H9 (cell line): ENCODE measurements at regions not wholly inside any gene's neighbourhood (a gene's known extent, or its start where the extent isn't known, plus 50 kb on each side); places are given as distances from the start of the nearest gene placed in this dataset.

Source experiments
- DNase-seq: peaks from one replicate; pipeline ENCODE4 v3.0.0-alpha.2; 2017
- H2AFZ ChIP-seq: one replicate; pipeline ENCODE4 v1.6.1; 2013; ENCODE audit warnings: mild to moderate bottlenecking, low read length, control low read depth, moderate library complexity
- H2AK5ac ChIP-seq: 2 replicates; pipeline ENCODE4 v1.6.1; 2013; ENCODE audit warnings: low read length, control low read depth, mixed read lengths; ENCODE audit not compliant: insufficient read length
- H2BK120ac ChIP-seq: one replicate; pipeline ENCODE4 v1.6.1; 2013; ENCODE audit warnings: low read depth, mild to moderate bottlenecking, low read length, control low read depth, inconsistent platforms; ENCODE audit not compliant: poor library complexity, severe bottlenecking
- H2BK12ac ChIP-seq: 2 replicates; pipeline ENCODE4 v1.6.1; 2013; ENCODE audit warnings: low read length, control low read depth, mixed read lengths, low read depth; ENCODE audit not compliant: insufficient read length
- H2BK15ac ChIP-seq: 2 replicates; pipeline ENCODE4 v1.6.1; 2013; ENCODE audit warnings: low read depth, low read length, control low read depth
- H2BK20ac ChIP-seq: one replicate; pipeline ENCODE4 v1.6.1; 2013; ENCODE audit warnings: low read depth, mild to moderate bottlenecking, low read length, control low read depth, inconsistent platforms; ENCODE audit not compliant: poor library complexity, severe bottlenecking
- H2BK5ac ChIP-seq: 2 replicates; pipeline ENCODE4 v1.6.1; 2013; ENCODE audit warnings: low read length, control low read depth, mixed read lengths; ENCODE audit not compliant: insufficient read length
- H3K14ac ChIP-seq: 2 replicates; pipeline ENCODE4 v1.6.1; 2013; ENCODE audit warnings: low read length, control low read depth; ENCODE audit not compliant: insufficient read depth
- H3K18ac ChIP-seq: 2 replicates; pipeline ENCODE4 v1.6.1; 2013; ENCODE audit warnings: low read depth, mild to moderate bottlenecking, mixed read lengths, low read length, control low read depth; ENCODE audit not compliant: insufficient read length
- H3K23ac ChIP-seq: 2 replicates; pipeline ENCODE4 v1.6.1; 2013; ENCODE audit warnings: low read length, control low read depth, mixed read lengths, low read depth; ENCODE audit not compliant: insufficient read length
- H3K23me2 ChIP-seq: 2 replicates; pipeline ENCODE4 v1.6.1; 2013; ENCODE audit warnings: low read depth, mild to moderate bottlenecking, mixed read lengths, low read length, control low read depth; ENCODE audit not compliant: insufficient read length, poor library complexity, severe bottlenecking
- H3K27ac ChIP-seq: 2 replicates; pipeline ENCODE4 v1.5.1; 2013; ENCODE audit warnings: low read length, control low read depth, mixed read lengths, low read depth; ENCODE audit not compliant: insufficient read length
- H3K27me3 ChIP-seq: 2 replicates; pipeline ENCODE4 v1.6.1; 2013; ENCODE audit warnings: low read length, control low read depth, inconsistent platforms; ENCODE audit not compliant: insufficient read depth
- H3K4ac ChIP-seq: 2 replicates; pipeline ENCODE4 v1.6.1; 2013; ENCODE audit warnings: low read depth, mild to moderate bottlenecking, control low read depth, inconsistent platforms, low read length, moderate library complexity
- H3K4me1 ChIP-seq: 2 replicates; pipeline ENCODE4 v1.6.1; 2013; ENCODE audit warnings: low read length, control low read depth, inconsistent platforms; ENCODE audit not compliant: insufficient read depth
- H3K4me2 ChIP-seq: 2 replicates; pipeline ENCODE4 v1.6.1; 2013; ENCODE audit warnings: low read length, control low read depth, mixed read lengths; ENCODE audit not compliant: insufficient read length, insufficient read depth
- H3K56ac ChIP-seq: 2 replicates; pipeline ENCODE4 v1.6.1; 2013; ENCODE audit warnings: low read depth, mild to moderate bottlenecking, mixed read lengths, low read length, control low read depth; ENCODE audit not compliant: insufficient read length
- H3K79me1 ChIP-seq: 2 replicates; pipeline ENCODE4 v1.6.1; 2013; ENCODE audit warnings: low read depth, mild to moderate bottlenecking, moderate library complexity, low read length, control low read depth, inconsistent platforms; ENCODE audit not compliant: insufficient read depth, poor library complexity, severe bottlenecking
- H3K79me2 ChIP-seq: 2 replicates; pipeline ENCODE4 v1.6.1; 2013; ENCODE audit warnings: low read length, control low read depth, inconsistent platforms; ENCODE audit not compliant: insufficient read depth
- H3K9ac ChIP-seq: 2 replicates; pipeline ENCODE4 v1.6.1; 2013; ENCODE audit warnings: low read length, control low read depth, mixed read lengths; ENCODE audit not compliant: insufficient read length; ENCODE audit errors: extremely low read depth
- H3K9me3 ChIP-seq: one replicate; pipeline ENCODE4 v1.6.1; 2013; ENCODE audit warnings: low read depth, low read length, inconsistent platforms; ENCODE audit not compliant: control insufficient read depth
- H3T11ph ChIP-seq: one replicate; pipeline ENCODE4 v1.6.1; 2013; ENCODE audit warnings: mild to moderate bottlenecking, low read length, control low read depth, inconsistent platforms
- H4K20me1 ChIP-seq: one replicate; pipeline ENCODE4 v1.6.1; 2013; ENCODE audit not compliant: control insufficient read depth, insufficient read length, insufficient read depth
- H4K5ac ChIP-seq: 2 replicates; pipeline ENCODE4 v1.6.1; 2013; ENCODE audit warnings: low read depth, mild to moderate bottlenecking, mixed read lengths, low read length, control low read depth; ENCODE audit not compliant: insufficient read length
- H4K8ac ChIP-seq: replicated peaks from 2 replicates; pipeline ENCODE4 v1.6.1; 2013; ENCODE audit warnings: low read length, control low read depth, mixed read lengths, low read depth; ENCODE audit not compliant: insufficient read length
- H4K91ac ChIP-seq: 2 replicates; pipeline ENCODE4 v1.6.1; 2013; ENCODE audit warnings: low read depth, mild to moderate bottlenecking, moderate library complexity, mixed read lengths, low read length, control low read depth; ENCODE audit not compliant: insufficient read length
- H3K27ac Mint-ChIP-seq, 3 experiments: 2 replicates in 2 of 3; 3 replicates in 1 of 3; pipeline ENCODE4 v1.8.0; 2020 to 2021; ENCODE audit warnings: mixed read lengths in 3 of 3, mild to moderate bottlenecking in 1 of 3, moderate library complexity in 1 of 3
- H3K27me3 Mint-ChIP-seq: 2 replicates; pipeline ENCODE4 v1.8.0; 2021; ENCODE audit warnings: low read depth, mild to moderate bottlenecking, moderate library complexity, mixed read lengths
- H3K36me3 Mint-ChIP-seq, 3 experiments: 2 replicates in 2 of 3; 3 replicates in 1 of 3; pipeline ENCODE4 v1.8.0; 2020 to 2021; ENCODE audit warnings: low read depth in 3 of 3, mixed read lengths in 3 of 3; ENCODE audit not compliant: insufficient read depth in 1 of 3
- H3K4me1 Mint-ChIP-seq, 2 experiments: 2 replicates each; pipeline ENCODE4 v1.8.0; 2020; ENCODE audit warnings: mixed read lengths in 2 of 2
- H3K4me3 Mint-ChIP-seq, 2 experiments: 2 replicates in 1 of 2; 3 replicates in 1 of 2; pipeline ENCODE4 v1.8.0; 2020 to 2021; ENCODE audit warnings: mild to moderate bottlenecking in 2 of 2, mixed read lengths in 2 of 2, moderate library complexity in 1 of 2
- H3K9me3 Mint-ChIP-seq, 2 experiments: 2 replicates in 1 of 2; 3 replicates in 1 of 2; pipeline ENCODE4 v1.8.0; 2020; ENCODE audit warnings: mild to moderate bottlenecking in 2 of 2, mixed read lengths in 2 of 2, moderate library complexity in 1 of 2
- WGBS: extraction: QIAGEN DNeasy Blood & Tissue Kit; methylation state at CpG from one replicate; pipeline ENCODE4 v1.1.7; 2013; ENCODE audit warnings: missing lambda C conversion rate, low lambda C conversion rate, mixed read lengths; ENCODE audit not compliant: insufficient read length; ENCODE audit errors: extremely low coverage; 5-methylcytosine and 5-hydroxymethylcytosine counted together
- TF ChIP-seq, protein P1 (sequence below): fragments of 200-600 bp; sonication (generic); conservative IDR thresholded peaks from 3 replicates; pipeline ENCODE4 v1.8.0; 2021; ENCODE audit warnings: antibody characterized with exemption, mild to moderate bottlenecking

GRCh38 chr19:30145467-30145866 lies 203.4 kb downstream of the URI1 start:
- no peak overlapping the region for H2AK5ac ChIP-seq

More at GRCh38 chr19:30145467-30145866, 203.4 kb downstream of the URI1 start:
- no peak for DNase-seq
- Histone ChIP-seq H2BK20ac (no peak overlapping the region), H3K27ac (no peak overlapping the region), H4K8ac (no peak overlapping the region), H2BK5ac (no peak overlapping the region), H3K56ac (no peak overlapping the region), H3K4ac (no peak overlapping the region), H3K4me2 (no peak overlapping the region), H3K18ac (no peak overlapping the region), H4K20me1 (no peaks in the 10 kb centered on the region), H4K5ac (no peak overlapping the region), H3K4me1 (no peaks in the 10 kb centered on the region), H3K79me2 (no peaks in the 10 kb centered on the region), H3K79me1 (no peaks in the 10 kb centered on the region), H2BK12ac (no peak overlapping the region), H3T11ph (no peak overlapping the region), H3K23me2 (no peaks in the 10 kb centered on the region), H3K14ac (no peak overlapping the region; the same call in 1 of the 2 replicates), H4K91ac (no peak overlapping the region), H3K27me3 (no peaks in the 10 kb centered on the region), H3K9ac (no peak overlapping the region), H2BK15ac (no peak overlapping the region), H2AFZ (no peak overlapping the region), H2BK120ac (no peak overlapping the region), H3K9me3 (no peaks in the 10 kb centered on the region), H3K23ac (no peak overlapping the region)
- no peaks in the 10 kb centered on the region for H3K36me3 Mint-ChIP-seq
- no CpG with 5 or more reads among the region's 8 CpGs for WGBS
- TF ChIP-seq, protein P1, sequence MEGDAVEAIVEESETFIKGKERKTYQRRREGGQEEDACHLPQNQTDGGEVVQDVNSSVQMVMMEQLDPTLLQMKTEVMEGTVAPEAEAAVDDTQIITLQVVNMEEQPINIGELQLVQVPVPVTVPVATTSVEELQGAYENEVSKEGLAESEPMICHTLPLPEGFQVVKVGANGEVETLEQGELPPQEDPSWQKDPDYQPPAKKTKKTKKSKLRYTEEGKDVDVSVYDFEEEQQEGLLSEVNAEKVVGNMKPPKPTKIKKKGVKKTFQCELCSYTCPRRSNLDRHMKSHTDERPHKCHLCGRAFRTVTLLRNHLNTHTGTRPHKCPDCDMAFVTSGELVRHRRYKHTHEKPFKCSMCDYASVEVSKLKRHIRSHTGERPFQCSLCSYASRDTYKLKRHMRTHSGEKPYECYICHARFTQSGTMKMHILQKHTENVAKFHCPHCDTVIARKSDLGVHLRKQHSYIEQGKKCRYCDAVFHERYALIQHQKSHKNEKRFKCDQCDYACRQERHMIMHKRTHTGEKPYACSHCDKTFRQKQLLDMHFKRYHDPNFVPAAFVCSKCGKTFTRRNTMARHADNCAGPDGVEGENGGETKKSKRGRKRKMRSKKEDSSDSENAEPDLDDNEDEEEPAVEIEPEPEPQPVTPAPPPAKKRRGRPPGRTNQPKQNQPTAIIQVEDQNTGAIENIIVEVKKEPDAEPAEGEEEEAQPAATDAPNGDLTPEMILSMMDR = no peak
- peaks cover 4 to 6% of the 10 kb centered on the region in 2 experiments; a peak in 3 of 4 replicates for H3K4me1 Mint-ChIP-seq
- no peaks in the 10 kb centered on the region for H3K27me3 Mint-ChIP-seq
- no peak overlapping the region for H3K4me3 Mint-ChIP-seq
- no peak overlapping the region; a peak in 1 of 7 replicates for H3K27ac Mint-ChIP-seq
- no peaks in the 10 kb centered on the region for H3K9me3 Mint-ChIP-seq
